ENCODE measurements at regions not wholly inside any gene's neighbourhood (a gene's known extent, or its start where the extent isn't known, plus 50 kb on each side); places are given as distances from the start of the nearest gene placed in this dataset.
"Not testable (repeated sequence)": the region's sequence is repeated elsewhere in the genome, so short reads cannot be mapped to it uniquely, and the experiment has no call there.

DNA sequence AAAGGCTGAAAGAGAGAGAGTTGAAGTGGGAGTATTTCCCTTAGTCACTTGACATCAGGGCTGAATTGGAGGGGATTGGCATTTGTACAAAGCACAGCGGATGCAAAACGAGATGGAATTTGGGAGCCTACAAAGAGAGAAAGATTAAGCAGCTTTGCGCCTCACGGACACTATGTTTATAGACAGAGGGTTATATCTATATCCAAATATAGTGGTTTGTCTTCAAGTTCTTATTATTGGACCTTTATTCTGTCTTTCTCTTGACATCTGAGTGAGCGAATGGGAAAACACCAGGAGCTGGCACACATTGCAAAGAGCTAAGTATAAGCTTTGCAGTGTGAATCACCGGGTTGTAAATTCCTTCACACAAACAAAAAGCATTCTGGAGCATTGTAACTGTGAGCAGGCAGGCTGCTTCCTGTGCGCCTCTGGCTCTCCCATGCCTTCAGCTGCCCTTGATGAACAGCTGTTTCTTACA, 500.2 kb downstream of the STIM2 start:
- Mint-ChIP-seq H3K27me3 (no peaks in the 10 kb centered on the region), H3K4me1 (ENCODE audit: low read depth) (no peaks in the 10 kb centered on the region), H3K4me3 (no peak overlapping the region), H3K27ac (no peak overlapping the region), H3K36me3 (ENCODE audit: low read depth) (no peaks in the 10 kb centered on the region), H3K9me3 (no peaks in the 10 kb centered on the region)
- DNase-seq = no peak

DNA sequence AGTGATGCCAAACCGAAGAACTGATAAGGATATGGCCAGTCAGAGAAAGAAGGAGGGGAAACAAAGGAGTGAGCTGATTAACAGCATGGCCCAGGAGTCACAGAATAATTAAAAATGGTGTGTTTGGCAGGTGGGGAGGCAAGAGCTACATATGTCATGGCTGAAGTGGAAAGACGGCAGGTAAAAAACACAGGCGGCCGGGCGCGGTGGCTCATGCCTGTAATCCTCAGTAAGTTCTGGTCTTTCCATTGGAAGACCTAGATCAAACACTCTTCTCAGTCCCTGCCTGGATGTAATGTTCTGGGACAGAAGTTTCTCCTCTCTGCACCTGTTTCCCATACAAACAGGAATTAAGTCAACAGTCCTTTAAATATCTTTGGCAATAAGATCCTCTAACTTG, 503.9 kb downstream of the STIM2 start:
- no peak overlapping the region for H3K27ac Mint-ChIP-seq
- no peaks in the 10 kb centered on the region for H3K9me3 Mint-ChIP-seq
- no peaks in the 10 kb centered on the region for H3K36me3 Mint-ChIP-seq (ENCODE audit: low read depth)
- no peaks in the 10 kb centered on the region for H3K4me1 Mint-ChIP-seq (ENCODE audit: low read depth)
- no peak for DNase-seq
- H3K4me3 Mint-ChIP-seq = no peak overlapping the region
- no peaks in the 10 kb centered on the region for H3K27me3 Mint-ChIP-seq

DNA sequence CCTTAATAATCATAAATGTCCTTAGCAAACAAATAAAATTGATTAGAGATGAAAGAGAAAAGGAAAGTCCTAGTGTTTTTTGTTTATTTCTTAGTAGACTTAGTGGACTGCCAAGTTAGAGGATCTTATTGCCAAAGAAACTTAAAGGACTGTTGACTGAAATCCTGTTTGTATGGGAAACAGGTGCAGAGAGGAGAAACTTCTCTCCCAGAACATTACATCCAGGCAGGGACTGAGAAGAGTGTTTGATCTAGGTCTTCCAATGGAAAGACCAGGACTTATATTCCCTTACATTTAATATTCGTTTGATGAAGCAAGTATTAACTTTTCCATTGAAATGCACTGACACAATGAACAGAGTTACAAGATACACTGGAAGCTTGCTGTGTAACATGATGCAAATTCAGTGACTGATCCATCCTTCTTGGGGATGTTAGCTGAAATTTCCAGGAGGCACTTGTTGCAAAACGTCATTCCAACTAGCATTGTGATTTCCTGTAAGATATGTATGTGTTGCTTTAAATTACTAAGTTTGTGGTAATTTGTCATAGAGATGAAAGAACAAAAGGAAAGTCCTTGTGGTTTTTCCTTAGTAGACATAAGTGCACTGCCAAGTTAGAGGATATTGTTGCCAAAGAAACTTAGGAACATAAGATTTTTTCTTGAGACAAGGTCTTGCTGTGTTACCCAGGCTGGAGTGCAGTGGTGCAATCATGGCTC, 505.6 kb downstream of the STIM2 start:
- no peaks in the 10 kb centered on the region for H3K27me3 Mint-ChIP-seq
- no peak for DNase-seq
- no peak overlapping the region for H3K27ac Mint-ChIP-seq
- H3K4me1 Mint-ChIP-seq (ENCODE audit: low read depth) = no peaks in the 10 kb centered on the region
- H3K36me3 Mint-ChIP-seq (ENCODE audit: low read depth) = no peaks in the 10 kb centered on the region
- no peak overlapping the region for H3K4me3 Mint-ChIP-seq
- no peaks in the 10 kb centered on the region for H3K9me3 Mint-ChIP-seq

DNA sequence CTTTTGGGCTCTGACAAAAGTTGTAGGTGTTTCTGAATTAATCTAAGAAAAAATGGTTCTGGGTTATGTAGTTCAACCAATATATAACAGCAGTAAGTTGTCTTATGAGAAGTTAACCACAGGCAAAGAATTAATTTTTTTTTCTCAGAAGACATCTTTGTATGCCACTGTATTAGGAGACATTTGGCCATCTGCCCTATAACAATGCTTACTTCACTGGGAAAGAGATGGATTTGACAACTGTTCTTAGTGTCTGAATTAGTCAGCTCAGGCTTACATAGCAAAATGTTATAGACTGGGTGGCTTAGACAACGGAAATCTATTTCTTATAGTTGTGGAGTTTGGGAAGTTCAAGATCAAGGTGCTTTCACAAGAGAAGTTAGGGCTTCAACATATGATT, 508.1 kb downstream of the STIM2 start:
- Mint-ChIP-seq H3K4me1 (ENCODE audit: low read depth) (no peaks in the 10 kb centered on the region), H3K36me3 (ENCODE audit: low read depth) (no peaks in the 10 kb centered on the region), H3K9me3 (no peaks in the 10 kb centered on the region), H3K27ac (no peak overlapping the region), H3K4me3 (no peak overlapping the region), H3K27me3 (no peaks in the 10 kb centered on the region)
- DNase-seq = no peak

DNA sequence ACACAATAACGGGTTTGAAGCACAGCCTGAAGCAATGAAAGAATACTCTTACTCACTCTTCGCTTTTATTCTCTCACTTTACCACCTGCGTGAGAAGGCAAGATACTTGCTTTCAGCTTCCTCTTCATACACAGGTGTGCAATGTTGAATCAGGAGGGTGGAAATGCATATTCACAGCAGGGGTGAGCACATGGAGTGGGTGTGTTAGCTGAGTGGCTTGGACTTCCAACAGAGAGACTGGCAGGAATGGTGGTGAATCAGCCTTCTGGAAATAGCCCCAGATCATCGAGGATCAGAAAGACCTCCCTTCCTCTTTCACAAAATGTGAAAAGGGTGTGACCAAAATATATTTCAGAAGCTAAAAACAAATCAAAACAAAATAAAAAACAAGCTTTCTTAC, 521.2 kb downstream of the STIM2 start:
- no peaks in the 10 kb centered on the region for H3K36me3 Mint-ChIP-seq (ENCODE audit: low read depth)
- no peak overlapping the region for H3K4me3 Mint-ChIP-seq
- H3K9me3 Mint-ChIP-seq = peaks cover 8% of the 10 kb centered on the region
- no peak overlapping the region for H3K27ac Mint-ChIP-seq
- H3K27me3 Mint-ChIP-seq = no peaks in the 10 kb centered on the region
- no peak for DNase-seq
- no peaks in the 10 kb centered on the region for H3K4me1 Mint-ChIP-seq (ENCODE audit: low read depth)

DNA sequence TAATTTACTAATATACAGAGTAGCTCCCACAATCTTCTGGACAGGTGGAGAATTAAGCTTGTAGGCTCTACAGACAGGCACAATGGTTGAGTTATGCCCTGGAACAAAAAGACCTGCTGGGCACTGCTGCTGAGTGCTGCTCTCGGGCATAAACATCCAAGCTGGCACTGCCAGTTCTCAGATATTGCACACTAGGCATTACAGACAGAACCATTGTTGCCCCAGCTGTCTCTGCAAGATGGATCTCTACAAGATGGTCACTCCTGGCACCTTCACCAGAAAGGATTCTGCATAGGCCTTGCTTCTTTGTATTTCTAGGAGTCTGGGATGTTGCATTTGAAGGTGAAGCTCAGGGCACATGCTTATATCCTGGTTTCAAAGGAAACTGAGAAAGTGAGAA, 527.1 kb downstream of the STIM2 start:
- H3K4me3 Mint-ChIP-seq = no peak overlapping the region
- H3K27me3 Mint-ChIP-seq = no peaks in the 10 kb centered on the region
- DNase-seq = no peak
- no peak overlapping the region for H3K27ac Mint-ChIP-seq
- no peaks in the 10 kb centered on the region for H3K4me1 Mint-ChIP-seq (ENCODE audit: low read depth)
- no peaks in the 10 kb centered on the region for H3K36me3 Mint-ChIP-seq (ENCODE audit: low read depth)
- H3K9me3 Mint-ChIP-seq = peaks cover 2% of the 10 kb centered on the region

DNA sequence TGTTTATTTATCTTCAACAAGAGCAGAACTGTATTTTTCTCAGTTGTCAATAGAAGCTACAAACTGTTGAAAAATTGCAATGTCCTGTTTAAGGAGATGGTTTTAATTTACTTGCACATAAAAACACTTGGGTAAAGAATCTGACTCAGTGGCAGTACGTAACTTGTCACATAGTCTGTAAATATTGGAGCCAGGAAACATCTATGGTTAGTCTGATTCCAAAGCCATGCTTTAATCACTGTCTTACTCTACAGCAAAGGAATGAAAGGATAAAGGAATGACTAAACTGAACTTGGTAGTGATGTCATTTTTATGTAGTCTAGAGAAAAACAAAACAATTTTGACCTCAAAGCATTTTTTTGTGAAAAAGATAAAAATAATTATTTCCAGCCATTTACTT, 537.2 kb downstream of the STIM2 start:
- no peak for DNase-seq
- Mint-ChIP-seq H3K4me1 (ENCODE audit: low read depth) (no peaks in the 10 kb centered on the region), H3K9me3 (peaks cover 19% of the 10 kb centered on the region), H3K36me3 (ENCODE audit: low read depth) (no peaks in the 10 kb centered on the region), H3K4me3 (no peak overlapping the region), H3K27ac (no peak overlapping the region), H3K27me3 (no peaks in the 10 kb centered on the region)

DNA sequence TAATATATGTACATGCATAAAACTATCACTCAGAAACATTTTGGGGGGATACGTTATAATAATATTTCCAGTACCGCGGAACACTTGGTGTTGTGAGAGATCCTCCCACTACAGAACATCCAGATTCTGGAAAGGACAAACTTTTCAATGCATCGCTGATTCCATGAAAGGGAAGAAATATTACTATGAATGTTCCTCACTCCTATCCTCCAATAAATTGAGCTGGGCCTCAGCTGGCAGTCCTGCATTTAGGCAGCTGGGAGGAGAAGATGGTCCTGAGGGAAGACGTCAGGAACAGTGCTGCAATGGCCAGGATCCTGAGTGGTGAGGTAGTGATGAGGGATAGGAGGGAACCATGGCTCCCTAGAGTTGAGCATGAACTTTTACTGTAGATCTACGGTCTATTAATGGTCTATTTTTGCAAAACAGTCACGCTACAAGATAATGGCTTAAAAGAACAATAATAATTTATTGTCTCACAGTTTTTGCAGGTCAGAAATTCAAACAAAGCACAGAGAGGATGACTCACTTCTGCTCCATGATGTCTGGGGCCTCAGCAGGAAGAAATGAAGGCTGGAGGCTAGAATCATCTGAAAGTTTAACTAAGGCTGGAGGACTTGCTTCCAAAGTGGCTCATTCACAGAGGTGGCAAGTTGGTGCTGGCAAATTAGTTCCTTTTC, 538.1 kb downstream of the STIM2 start:
- no peaks in the 10 kb centered on the region for H3K4me1 Mint-ChIP-seq (ENCODE audit: low read depth)
- no peaks in the 10 kb centered on the region for H3K36me3 Mint-ChIP-seq (ENCODE audit: low read depth)
- no peaks in the 10 kb centered on the region for H3K27me3 Mint-ChIP-seq
- peaks cover 19% of the 10 kb centered on the region for H3K9me3 Mint-ChIP-seq
- DNase-seq = no peak
- no peak overlapping the region for H3K27ac Mint-ChIP-seq
- no peak overlapping the region for H3K4me3 Mint-ChIP-seq

DNA sequence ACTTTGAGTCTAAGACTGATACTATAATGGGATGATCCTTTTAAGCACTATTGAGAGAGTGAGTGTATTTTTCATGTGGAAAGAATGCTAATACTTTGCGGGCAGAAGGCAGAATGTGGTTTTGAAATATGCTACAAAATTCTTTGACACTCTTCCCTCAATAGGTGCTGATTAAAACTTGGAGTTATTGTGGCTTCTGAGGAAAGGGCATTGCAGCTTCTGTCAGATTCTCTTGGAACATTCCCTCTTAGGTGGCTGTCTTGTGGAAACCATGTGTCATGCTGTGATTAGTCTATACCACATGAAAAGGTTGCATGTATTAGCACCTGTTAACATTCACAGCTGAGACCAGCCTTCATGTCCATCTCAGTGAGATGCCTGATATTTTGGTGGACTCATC, 547.0 kb downstream of the STIM2 start:
- Mint-ChIP-seq H3K4me1 (ENCODE audit: low read depth) (no peaks in the 10 kb centered on the region), H3K9me3 (peaks cover 22% of the 10 kb centered on the region), H3K27ac (no peak overlapping the region), H3K4me3 (no peak overlapping the region), H3K27me3 (no peaks in the 10 kb centered on the region), H3K36me3 (ENCODE audit: low read depth) (no peaks in the 10 kb centered on the region)
- DNase-seq = no peak

DNA sequence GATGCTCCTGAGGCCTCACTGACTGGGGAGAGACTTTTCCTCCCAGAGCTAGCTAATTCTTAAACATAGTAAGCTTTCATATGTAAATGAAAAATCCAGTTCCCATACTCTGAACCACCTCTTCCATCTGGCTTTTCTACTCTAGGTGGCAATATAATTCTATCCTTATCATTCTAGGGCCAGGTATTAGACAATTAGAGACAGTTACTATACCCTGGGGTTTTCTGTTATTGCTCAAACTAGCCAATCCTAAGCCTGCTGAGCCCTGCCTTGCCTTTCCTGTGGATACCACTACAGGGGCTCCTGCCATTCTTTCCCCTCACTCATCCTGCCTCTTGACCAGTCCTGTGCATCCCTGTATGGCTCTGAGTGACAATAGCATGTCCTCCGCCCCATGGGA, 552.0 kb downstream of the STIM2 start:
- no peak for DNase-seq
- Mint-ChIP-seq H3K4me1 (ENCODE audit: low read depth) (no peaks in the 10 kb centered on the region), H3K36me3 (ENCODE audit: low read depth) (no peaks in the 10 kb centered on the region), H3K27me3 (no peaks in the 10 kb centered on the region), H3K27ac (no peak overlapping the region), H3K9me3 (peaks cover 16% of the 10 kb centered on the region), H3K4me3 (no peak overlapping the region)

DNA sequence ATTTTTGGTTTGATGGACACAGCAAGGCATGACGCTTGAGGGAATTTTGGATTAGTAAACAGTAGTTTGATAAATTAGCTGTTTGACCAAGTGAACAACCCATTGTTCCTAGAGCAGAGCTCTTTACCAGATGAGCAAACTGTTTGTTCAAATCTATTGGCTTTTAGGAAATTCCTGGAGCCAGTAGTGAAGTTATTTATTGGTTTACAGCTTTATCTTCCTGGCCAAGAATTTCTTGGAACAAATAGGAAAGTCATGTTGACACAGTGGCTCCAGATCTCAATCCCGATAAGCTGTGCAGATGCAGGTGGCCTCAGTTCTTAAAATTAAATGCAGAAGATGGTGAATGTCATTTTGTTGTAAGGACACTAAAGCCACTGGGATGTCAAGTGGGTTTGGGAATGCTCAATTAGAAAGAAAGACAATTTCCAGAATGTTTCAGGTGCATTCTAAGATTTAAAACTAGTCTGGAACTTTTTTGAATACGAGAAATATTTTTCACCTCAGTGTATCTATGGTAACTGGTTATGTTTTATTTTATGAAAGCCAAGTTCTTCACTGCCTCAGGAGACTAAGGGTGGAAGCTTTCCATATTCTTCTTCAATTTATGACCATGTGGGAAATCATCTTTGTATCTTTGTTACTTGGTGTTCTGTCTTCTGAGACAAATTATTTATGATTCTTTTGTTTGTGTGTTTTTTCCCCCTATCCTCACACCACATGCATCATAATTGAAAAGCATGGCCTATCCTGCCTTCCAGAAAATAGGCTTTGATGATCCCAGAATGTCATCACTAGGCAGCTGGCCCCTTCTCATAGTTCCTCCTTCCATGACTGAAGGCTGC, 554.5 kb downstream of the STIM2 start:
- H3K4me3 Mint-ChIP-seq = no peak overlapping the region
- no peaks in the 10 kb centered on the region for H3K36me3 Mint-ChIP-seq (ENCODE audit: low read depth)
- no peak for DNase-seq
- H3K9me3 Mint-ChIP-seq = peaks cover 23% of the 10 kb centered on the region
- H3K27ac Mint-ChIP-seq = no peak overlapping the region
- no peaks in the 10 kb centered on the region for H3K4me1 Mint-ChIP-seq (ENCODE audit: low read depth)
- H3K27me3 Mint-ChIP-seq = no peaks in the 10 kb centered on the region

DNA sequence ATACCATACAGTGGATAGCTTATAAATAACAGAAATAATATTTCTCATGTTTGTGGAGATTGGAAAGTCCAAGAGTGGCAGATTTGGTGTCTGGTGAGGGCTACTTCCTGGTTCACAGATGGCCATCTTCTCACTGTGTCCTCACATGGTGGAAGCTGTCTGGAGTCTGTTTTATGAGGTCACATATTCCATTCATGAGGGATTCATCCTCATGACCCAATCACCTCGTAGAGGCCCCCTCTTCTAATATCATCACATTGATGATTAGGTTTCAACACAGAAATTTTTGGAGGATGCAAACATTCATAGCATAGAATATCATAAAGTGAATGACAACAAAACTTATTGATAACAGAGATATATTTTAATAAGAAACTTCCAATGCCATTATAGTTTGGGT, 568.0 kb downstream of the STIM2 start:
- DNase-seq = no peak
- H3K27ac Mint-ChIP-seq = no peak overlapping the region
- H3K27me3 Mint-ChIP-seq = no peaks in the 10 kb centered on the region
- H3K36me3 Mint-ChIP-seq (ENCODE audit: low read depth) = no peaks in the 10 kb centered on the region
- peaks cover 10% of the 10 kb centered on the region for H3K9me3 Mint-ChIP-seq
- H3K4me3 Mint-ChIP-seq = no peak overlapping the region
- H3K4me1 Mint-ChIP-seq (ENCODE audit: low read depth) = no peaks in the 10 kb centered on the region

DNA sequence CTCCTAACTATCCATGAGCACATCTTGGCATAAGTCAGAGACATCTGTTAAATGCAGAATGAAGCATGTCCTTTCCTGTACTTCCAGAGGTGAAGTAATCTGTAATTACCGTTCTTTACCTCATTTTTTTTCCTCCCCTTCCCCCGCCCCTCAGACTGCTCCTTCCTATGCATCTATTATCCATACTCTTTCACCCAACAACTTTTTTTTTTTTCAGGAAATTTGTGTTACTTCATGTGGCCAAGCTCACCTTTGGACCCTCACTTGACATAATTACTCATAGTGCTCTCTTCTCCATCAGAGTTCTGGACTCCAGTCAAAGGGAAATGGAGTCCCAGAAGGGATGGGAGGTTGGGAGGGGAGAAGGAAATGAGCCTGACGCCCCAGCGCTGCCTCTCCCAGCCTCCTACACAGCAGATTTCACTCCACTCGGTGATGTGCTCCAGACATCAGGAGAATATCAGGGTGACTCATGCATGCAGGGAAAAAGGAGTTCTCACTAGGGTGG, 568.8 kb downstream of the STIM2 start:
- H3K4me1 Mint-ChIP-seq (ENCODE audit: low read depth) = no peaks in the 10 kb centered on the region
- no peak overlapping the region for H3K4me3 Mint-ChIP-seq
- H3K27ac Mint-ChIP-seq = no peak overlapping the region
- H3K27me3 Mint-ChIP-seq = no peaks in the 10 kb centered on the region
- peaks cover 13% of the 10 kb centered on the region for H3K9me3 Mint-ChIP-seq
- DNase-seq = no peak
- no peaks in the 10 kb centered on the region for H3K36me3 Mint-ChIP-seq (ENCODE audit: low read depth)

DNA sequence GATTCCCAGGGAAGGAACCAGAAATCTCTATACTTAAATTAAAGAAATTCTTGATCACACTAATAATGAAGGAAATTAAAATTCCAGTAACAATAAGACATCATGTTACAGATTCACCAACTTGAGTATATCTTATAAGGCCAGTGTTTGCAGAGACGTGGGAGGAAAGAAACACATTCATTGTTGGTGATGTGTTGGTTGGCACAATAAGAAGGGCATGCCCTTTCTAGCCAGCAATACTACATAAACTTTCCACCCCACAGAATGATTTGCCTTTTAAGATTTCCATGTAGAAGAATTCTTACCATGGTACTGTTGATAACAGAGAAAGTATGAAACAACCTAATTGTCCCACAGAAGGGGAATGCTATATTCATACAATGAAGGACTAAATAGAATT, 581.5 kb downstream of the STIM2 start:
- H3K27me3 Mint-ChIP-seq = no peaks in the 10 kb centered on the region
- no peak overlapping the region for H3K27ac Mint-ChIP-seq
- no peak overlapping the region for H3K4me3 Mint-ChIP-seq
- H3K36me3 Mint-ChIP-seq (ENCODE audit: low read depth) = no peaks in the 10 kb centered on the region
- no peak for DNase-seq
- no peaks in the 10 kb centered on the region for H3K4me1 Mint-ChIP-seq (ENCODE audit: low read depth)
- H3K9me3 Mint-ChIP-seq = peaks cover 5% of the 10 kb centered on the region

DNA sequence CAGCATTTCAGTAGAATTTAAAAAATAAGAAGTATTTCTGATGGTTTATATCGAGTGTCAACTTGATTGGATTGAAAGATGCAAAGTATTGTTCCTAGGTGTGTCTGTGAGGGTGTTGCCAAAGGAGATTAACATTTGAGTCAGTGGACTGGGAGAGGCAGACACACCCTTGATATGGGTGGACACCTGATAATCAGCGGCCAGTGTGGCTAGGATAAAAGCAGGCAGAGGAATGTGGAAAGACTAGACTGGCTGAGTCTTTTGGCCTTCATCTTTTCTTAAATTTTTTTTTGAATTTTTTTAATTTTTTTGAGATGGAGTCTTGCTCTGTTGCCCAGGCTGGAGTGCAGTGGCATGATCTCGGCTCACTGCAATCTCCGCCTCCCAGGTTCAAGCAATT, 582.0 kb downstream of the STIM2 start:
- not testable (repeated sequence) for H3K4me3 Mint-ChIP-seq; H3K27ac Mint-ChIP-seq; H3K36me3 Mint-ChIP-seq (ENCODE audit: low read depth); H3K4me1 Mint-ChIP-seq (ENCODE audit: low read depth); H3K9me3 Mint-ChIP-seq; DNase-seq; H3K27me3 Mint-ChIP-seq
